Immature natural killer cell (primary cell): ENCODE measurements at regions not wholly inside any gene's neighbourhood (a gene's known extent, or its start where the extent isn't known, plus 50 kb on each side); places are given as distances from the start of the nearest gene placed in this dataset.

ENCODE experiments used
- DNase-seq, 3 donors: peaks; one replicate each; pipeline ENCODE4 v3.0.0; 2022; ENCODE audit warnings: mixed read lengths in 1 of 3
- H3K27ac Mint-ChIP-seq, 6 donors: one replicate each; pipeline ENCODE4 v1.8.0; 2020; ENCODE audit warnings: mixed read lengths in 6 of 6, mild to moderate bottlenecking in 5 of 6, inconsistent platforms in 4 of 6, moderate library complexity in 3 of 6
- H3K27me3 Mint-ChIP-seq, 3 donors: one replicate each; pipeline ENCODE4 v1.8.0; 2020 to 2021; ENCODE audit warnings: low read depth in 3 of 3, mild to moderate bottlenecking in 3 of 3, mixed read lengths in 3 of 3, moderate library complexity in 3 of 3, inconsistent platforms in 1 of 3
- H3K36me3 Mint-ChIP-seq, 3 donors: one replicate each; pipeline ENCODE4 v1.8.0; 2020; ENCODE audit warnings: mixed read lengths in 3 of 3, inconsistent platforms in 2 of 3, mild to moderate bottlenecking in 2 of 3
- H3K4me1 Mint-ChIP-seq, 2 donors: one replicate each; pipeline ENCODE4 v1.8.0; 2020; ENCODE audit warnings: inconsistent platforms in 2 of 2, mild to moderate bottlenecking in 2 of 2, mixed read lengths in 2 of 2, moderate library complexity in 1 of 2
- H3K4me3 Mint-ChIP-seq, 5 donors: one replicate each; pipeline ENCODE4 v1.8.0; 2020; ENCODE audit warnings: mild to moderate bottlenecking in 5 of 5, mixed read lengths in 5 of 5, inconsistent platforms in 3 of 5, moderate library complexity in 3 of 5
- H3K9me3 Mint-ChIP-seq, 6 donors: one replicate each; pipeline ENCODE4 v1.8.0; 2020; ENCODE audit warnings: mild to moderate bottlenecking in 6 of 6, mixed read lengths in 6 of 6, inconsistent platforms in 4 of 6, moderate library complexity in 3 of 6

DNA sequence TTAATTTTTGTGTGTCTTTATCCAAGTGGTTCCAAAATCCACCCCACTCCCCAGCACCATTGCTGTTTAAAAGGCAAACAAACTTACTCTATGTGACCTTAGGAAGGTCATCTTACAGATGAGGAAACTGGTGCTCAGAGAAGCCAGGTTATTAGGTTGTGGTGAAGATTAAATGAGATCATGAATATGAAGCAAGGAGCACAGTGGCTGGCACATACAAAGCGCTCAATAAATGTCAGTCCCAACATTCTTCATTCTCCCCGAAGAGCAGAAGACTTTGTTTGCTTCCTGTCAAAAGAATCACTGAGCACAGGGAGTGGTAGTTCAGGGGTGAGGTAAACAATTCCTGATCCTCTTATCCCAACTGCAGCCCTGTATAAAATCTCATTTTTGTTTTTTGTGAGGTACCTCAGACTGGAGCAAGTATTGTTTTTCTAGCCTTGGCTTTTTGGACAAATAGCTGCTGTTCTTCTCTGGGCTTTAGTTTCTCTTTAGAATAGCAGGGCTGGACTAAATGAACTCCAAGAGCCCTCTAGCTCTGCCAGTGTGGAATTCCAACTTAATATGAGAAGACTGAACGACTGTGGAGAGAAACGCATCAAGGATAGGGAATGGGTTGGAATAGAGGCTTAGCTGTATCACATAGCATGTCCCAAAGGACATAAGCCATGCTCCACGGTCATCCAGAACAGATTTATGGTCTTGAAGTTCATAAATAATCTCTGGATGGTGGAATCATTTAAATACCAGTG is 455.3 kb upstream of the USP24 start:
- DNase-seq, result no peak
- Mint-ChIP-seq H3K4me1 (no peaks in the 10 kb centered on the region), H3K27ac (no peak overlapping the region), H3K9me3 (peaks cover 0 to 2% (median 0%) of the 10 kb centered on the region in 6 donors), H3K36me3 (no peaks in the 10 kb centered on the region), H3K4me3 (no peak overlapping the region), H3K27me3 (peaks cover 0 to 9% (median 3%) of the 10 kb centered on the region in 3 donors)

DNA sequence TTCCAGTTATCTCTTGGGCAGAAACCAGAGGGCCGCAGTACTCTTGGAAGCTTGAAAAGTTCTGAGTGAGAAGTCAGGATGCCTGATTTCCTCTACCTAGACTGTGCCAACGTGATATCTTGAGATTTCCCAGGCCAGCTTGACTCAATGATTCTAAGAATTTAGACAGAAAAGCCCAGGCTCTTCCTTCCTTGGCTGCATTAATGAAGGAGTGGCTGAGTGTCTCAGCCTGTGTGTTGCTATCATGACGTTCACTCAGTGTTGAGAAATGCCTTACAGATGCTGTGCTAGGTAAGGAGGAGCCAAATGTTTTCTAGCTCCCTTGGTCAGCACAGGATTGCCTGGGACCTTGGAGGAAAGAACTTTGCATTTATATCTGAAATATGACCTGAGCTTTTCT is 454.1 kb upstream of the USP24 start:
- H3K27ac Mint-ChIP-seq, result no peak overlapping the region
- peaks cover 0 to 6% (median 3%) of the 10 kb centered on the region in 3 donors for H3K27me3 Mint-ChIP-seq
- H3K36me3 Mint-ChIP-seq, result no peaks in the 10 kb centered on the region
- no peak for DNase-seq
- H3K9me3 Mint-ChIP-seq, result peaks cover 0 to 2% (median 0%) of the 10 kb centered on the region in 6 donors
- no peak overlapping the region for H3K4me3 Mint-ChIP-seq
- H3K4me1 Mint-ChIP-seq, result no peaks in the 10 kb centered on the region

DNA sequence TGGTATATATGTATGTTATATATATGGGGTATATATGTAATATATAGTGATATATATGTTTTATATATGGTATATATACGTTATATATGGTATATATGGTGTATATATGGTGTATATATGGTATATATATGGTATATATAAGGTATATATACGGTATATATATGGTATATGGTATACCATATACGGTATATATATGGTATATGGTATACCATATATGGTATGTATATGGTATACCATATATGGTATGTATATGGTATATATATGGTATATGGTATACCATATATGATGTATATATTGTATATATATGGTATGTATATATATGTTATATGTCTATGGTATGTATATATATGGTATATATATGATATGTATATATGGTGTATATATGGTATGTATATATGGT is 447.7 kb upstream of the USP24 start:
- H3K27ac Mint-ChIP-seq, result no peak overlapping the region
- peaks cover 0 to 4% (median 0%) of the 10 kb centered on the region in 3 donors for H3K27me3 Mint-ChIP-seq
- H3K4me3 Mint-ChIP-seq, result no peak overlapping the region
- no peak for DNase-seq
- no peaks in the 10 kb centered on the region for H3K4me1 Mint-ChIP-seq
- peaks cover 0 to 5% (median 0%) of the 10 kb centered on the region in 6 donors for H3K9me3 Mint-ChIP-seq
- H3K36me3 Mint-ChIP-seq, result no peaks in the 10 kb centered on the region

DNA sequence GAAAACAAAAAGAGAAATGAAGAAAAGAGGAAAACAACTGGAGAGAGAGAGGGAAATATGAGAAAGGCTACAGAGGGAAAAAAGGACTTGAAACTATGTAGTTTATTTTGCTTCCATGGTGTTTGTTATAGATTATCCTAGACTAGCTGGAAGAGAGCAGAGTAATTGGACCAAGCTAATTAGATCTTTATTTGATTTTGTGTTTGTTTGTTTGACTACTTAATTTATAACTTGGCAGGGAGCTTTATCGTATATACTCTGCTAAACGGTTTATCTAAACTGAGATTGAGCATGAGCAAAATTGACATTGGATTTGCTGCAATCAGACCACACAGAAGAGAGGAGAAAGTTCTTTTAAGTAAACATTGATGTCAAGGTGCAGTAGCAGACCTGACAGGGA is 443.8 kb upstream of the USP24 start:
- Mint-ChIP-seq H3K36me3 (no peaks in the 10 kb centered on the region), H3K9me3 (peaks cover 0 to 3% (median 0%) of the 10 kb centered on the region in 6 donors), H3K4me1 (no peaks in the 10 kb centered on the region), H3K4me3 (no peak overlapping the region), H3K27ac (no peak overlapping the region), H3K27me3 (peaks cover 0 to 4% (median 1%) of the 10 kb centered on the region in 3 donors)
- no peak for DNase-seq

DNA sequence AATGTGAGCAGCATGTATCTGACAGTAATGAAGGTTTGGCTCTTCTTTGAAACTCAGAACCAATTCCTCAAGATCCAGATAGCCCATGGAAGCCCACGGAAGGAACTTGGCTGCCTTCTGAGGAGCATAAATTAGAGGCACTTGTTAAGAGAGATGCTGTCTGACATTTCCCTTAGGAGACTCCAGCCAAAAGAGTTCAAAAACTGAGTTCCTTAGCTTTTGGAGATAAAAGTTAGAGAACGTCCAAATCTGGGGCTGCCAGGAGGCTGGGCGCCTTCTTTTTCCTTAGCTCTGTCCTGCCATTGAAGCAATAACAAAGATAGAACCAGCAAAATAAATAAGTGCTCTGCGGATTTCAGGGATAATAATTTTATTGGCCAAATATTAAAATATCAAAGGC is 439.6 kb upstream of the USP24 start:
- Mint-ChIP-seq H3K4me1 (no peaks in the 10 kb centered on the region), H3K27me3 (peaks cover 1 to 2% (median 1%) of the 10 kb centered on the region in 3 donors), H3K9me3 (no peaks in the 10 kb centered on the region), H3K4me3 (no peak overlapping the region), H3K27ac (no peak overlapping the region), H3K36me3 (no peaks in the 10 kb centered on the region)
- DNase-seq, result no peak

DNA sequence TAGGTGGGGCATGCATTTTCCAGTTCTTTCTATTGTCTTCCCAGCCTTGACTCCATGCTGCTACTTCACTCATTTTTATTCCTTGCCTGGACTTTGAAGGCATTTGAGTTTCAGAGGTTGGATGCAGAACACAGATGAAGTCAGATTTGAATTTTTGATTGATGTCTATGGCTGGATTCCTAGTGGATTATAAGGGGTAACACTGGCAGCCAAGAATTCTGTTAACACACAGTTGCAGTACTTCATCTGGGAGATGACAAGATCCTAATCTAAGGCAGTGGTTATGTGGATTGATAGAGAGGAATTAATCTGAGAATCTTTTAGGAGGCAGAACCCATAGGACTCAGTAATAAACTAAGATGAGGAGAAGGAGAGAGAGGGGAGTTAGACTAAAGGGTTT is 439.0 kb upstream of the USP24 start:
- Mint-ChIP-seq H3K36me3 (no peaks in the 10 kb centered on the region), H3K4me1 (no peaks in the 10 kb centered on the region)

DNA sequence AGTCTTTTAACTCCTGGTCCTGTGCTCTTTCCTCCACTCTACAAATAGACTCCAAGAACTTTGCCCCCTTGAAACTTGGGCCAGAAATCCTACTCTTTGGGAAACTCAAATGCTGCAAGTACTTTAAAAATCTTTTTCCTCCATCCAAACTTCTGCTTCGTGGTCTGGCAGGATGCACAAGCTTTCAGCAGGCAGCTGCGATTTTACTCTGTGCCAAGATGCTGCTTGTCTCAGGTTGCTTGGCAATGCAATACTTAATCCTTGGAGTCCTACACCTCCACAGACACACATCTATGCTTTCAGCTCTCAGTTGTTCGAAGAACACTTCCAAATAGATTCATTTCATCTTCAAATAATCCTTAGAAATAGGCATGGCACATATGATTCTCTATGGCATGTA is 435.3 kb upstream of the USP24 start:
- H3K4me3 Mint-ChIP-seq, result no peak overlapping the region
- H3K9me3 Mint-ChIP-seq, result no peaks in the 10 kb centered on the region
- no peak overlapping the region for H3K27ac Mint-ChIP-seq
- no peaks in the 10 kb centered on the region for H3K36me3 Mint-ChIP-seq
- no peak for DNase-seq
- H3K4me1 Mint-ChIP-seq, result no peaks in the 10 kb centered on the region
- H3K27me3 Mint-ChIP-seq, result peaks cover 0 to 11% (median 1%) of the 10 kb centered on the region in 3 donors

More for the DNA sequence above, 439.0 kb upstream of the USP24 start:
- Mint-ChIP-seq H3K4me3 (no peak overlapping the region), H3K27ac (no peak overlapping the region), H3K9me3 (no peaks in the 10 kb centered on the region), H3K27me3 (peaks cover 1 to 5% (median 1%) of the 10 kb centered on the region in 3 donors)
- no peak for DNase-seq

DNA sequence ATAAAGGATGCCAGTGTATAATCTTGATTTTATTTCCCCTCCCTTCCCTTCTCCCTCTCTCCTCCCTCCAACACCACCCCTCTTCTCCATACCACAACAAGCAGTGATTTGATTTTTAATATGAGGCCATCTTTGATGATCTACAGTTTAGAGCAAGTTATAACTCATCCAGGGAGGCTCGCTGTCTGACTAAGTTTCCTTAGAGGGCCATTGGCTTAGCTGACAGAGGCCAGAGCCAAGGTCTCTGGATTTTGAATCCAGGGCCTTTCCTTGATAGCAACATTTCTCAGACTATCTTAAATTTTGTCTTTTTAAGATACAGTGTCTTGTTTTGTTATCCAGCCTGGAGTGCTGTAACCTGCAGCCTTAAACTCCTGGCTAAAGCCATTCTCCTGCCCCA is 431.0 kb upstream of the USP24 start:
- Mint-ChIP-seq H3K9me3 (no peaks in the 10 kb centered on the region), H3K4me3 (no peak overlapping the region), H3K27ac (no peak overlapping the region), H3K36me3 (no peaks in the 10 kb centered on the region), H3K27me3 (peaks cover 1 to 13% (median 2%) of the 10 kb centered on the region in 3 donors), H3K4me1 (peaks cover 6 to 7% of the 10 kb centered on the region in 2 donors)
- DNase-seq, result no peak

DNA sequence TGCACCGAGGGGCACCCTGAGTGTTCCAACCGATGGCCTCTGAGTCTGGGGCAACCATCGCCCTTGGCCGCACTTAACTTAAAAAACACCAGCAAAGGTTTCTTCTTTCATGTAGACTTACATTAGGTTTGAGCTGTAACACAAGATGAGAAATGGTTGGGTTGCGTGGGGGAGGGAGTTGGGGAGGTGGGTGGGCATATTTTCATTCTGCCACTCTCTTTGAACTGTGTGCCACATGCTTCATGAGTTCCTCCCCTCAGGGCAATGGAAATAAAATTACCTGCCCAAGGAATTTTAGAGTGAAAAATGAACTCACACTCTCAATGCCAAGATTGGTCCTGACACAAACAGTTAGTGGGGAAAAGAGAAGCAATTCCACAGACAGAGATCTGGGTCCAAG is 430.1 kb upstream of the USP24 start:
- DNase-seq, result no peak
- Mint-ChIP-seq H3K36me3 (no peaks in the 10 kb centered on the region), H3K9me3 (no peaks in the 10 kb centered on the region), H3K4me3 (no peak overlapping the region), H3K4me1 (peaks cover 12 to 15% of the 10 kb centered on the region in 2 donors), H3K27me3 (peaks cover 1 to 13% (median 2%) of the 10 kb centered on the region in 3 donors), H3K27ac (no peak overlapping the region)

DNA sequence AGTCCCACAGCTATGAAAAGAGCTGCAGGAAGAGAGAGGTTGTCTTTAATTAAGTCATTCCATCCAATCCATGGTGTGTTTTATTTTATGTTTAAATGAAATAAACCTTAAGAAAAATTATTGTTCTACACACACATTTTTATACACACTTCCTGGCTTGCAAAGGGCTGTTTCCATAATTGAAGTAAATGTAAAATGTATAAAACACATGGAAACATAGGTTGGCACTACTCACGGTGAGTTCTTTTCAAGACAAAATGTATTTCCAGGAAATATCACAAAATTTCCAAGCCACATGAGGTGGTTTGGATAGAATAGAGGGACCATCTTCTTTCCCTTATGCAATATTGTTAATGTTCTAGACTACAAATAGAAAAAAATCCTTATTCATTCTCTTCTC is 426.8 kb upstream of the USP24 start:
- Mint-ChIP-seq H3K4me1 (peaks cover 12 to 15% of the 10 kb centered on the region in 2 donors), H3K27me3 (peaks cover 0 to 7% (median 2%) of the 10 kb centered on the region in 3 donors), H3K36me3 (no peaks in the 10 kb centered on the region), H3K4me3 (peak overlapping the region in 2 of 5 donors; percentile 63 to 76), H3K27ac (no peak overlapping the region), H3K9me3 (no peaks in the 10 kb centered on the region)
- DNase-seq, result no peak

DNA sequence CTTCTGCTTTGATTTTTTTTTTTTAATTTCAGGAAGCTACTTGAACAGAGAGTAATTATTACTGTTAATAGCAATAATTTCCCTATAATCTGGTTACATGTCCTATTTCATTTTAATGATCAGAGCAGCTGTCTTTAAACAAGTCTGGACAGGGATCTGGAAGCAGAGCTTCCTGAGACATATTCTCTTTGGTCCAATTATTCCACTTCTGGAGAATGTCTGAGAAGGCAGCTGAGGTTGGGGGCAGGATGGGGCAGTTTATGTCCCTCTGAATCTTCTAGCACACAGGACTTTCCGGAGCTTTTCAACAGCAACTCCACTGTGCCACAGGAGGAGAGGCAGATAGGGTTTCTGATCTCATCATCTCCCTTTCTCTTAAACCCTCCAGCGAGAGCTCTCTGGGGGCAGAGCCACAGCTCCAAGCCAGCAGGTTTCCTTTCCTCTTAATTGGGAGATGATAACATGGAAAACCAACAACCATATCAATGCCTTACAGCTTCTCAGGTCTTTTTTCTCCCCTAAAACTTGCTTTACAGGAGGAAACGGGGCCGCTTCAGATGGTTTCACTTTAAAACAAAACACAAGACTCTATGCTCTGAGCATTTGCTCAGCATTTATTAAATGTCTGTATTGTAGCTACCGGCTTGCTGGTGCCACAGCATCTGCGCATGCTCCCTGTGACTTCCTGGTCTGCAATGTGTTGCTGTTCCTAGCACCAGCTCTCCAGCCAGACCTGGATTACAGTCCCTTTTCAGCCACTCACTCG is 425.7 kb upstream of the USP24 start:
- Mint-ChIP-seq H3K4me1 (peaks cover 12 to 15% of the 10 kb centered on the region in 2 donors), H3K27ac (peak overlapping the region in 4 of 6 donors; percentile 8 to 80 (median 46)), H3K9me3 (no peaks in the 10 kb centered on the region), H3K27me3 (peaks cover 0 to 4% (median 2%) of the 10 kb centered on the region in 3 donors), H3K4me3 (peak overlapping the region; percentile 59 to 76 (median 63)), H3K36me3 (no peaks in the 10 kb centered on the region)
- peak; percentile 34 to 52 (median 50) for DNase-seq

DNA sequence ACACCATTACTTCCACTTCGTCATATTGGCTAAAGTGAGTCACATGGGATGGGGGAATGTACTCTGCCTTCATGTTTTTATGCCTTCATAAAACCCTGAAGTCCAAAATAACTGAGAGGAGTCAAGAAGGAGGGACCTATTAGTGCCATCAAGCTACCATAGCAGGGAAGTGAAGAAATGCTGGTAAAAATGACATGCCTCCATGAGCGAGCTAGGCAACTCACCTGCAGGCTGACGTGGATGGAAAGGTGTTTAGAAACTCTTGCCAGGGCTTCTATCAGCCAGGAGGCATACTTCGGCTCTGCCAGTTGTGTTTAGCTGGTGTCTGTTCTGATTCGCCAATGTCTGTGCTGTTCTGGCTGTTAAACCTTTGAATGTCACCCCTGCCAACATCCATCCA is 424.4 kb upstream of the USP24 start:
- Mint-ChIP-seq H3K4me3 (no peak overlapping the region), H3K4me1 (peaks cover 12 to 15% of the 10 kb centered on the region in 2 donors), H3K36me3 (no peaks in the 10 kb centered on the region), H3K9me3 (no peaks in the 10 kb centered on the region), H3K27me3 (peaks cover 0 to 7% (median 2%) of the 10 kb centered on the region in 3 donors), H3K27ac (no peak overlapping the region)
- no peak for DNase-seq

DNA sequence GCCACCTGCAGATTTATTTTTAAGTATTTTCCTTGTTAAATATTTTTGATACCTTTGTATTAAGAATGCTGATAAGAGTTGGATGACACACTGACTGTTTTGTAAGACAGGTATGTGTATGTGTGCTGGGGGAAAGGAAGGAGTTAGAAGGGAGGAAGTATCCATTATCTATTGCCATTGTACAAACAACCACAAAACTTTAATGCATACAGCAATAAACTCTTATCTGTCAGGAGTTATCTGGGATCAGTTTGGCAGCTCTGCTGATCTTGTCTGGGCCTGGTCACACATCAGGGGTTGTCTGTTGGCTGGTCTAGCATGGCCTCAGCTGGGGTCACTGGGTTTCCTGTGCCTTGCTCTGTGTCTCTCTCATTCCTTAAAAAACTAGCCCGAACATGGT is 423.9 kb upstream of the USP24 start:
- peaks cover 0 to 9% (median 2%) of the 10 kb centered on the region in 3 donors for H3K27me3 Mint-ChIP-seq
- no peaks in the 10 kb centered on the region for H3K9me3 Mint-ChIP-seq
- peaks cover 12 to 15% of the 10 kb centered on the region in 2 donors for H3K4me1 Mint-ChIP-seq

DNA sequence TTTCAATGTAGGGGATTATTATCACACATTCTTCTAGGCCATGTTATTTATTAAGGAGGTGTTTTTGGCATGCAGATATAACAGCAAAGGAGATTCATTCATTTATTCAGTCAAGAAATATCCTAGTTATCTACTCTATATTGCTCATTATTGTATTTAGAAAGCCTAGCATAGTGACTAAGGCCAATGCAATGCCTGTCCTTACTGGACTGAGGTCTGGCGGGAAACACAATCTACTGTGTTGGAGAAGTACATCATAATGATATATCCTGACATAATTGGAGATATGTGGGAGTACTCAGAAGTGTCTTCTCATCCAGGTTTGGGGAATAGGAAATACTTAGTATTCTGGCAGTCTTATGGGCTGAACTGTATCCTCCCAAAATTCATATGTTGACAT is 421.5 kb upstream of the USP24 start:
- Mint-ChIP-seq H3K9me3 (no peaks in the 10 kb centered on the region), H3K4me1 (peaks cover 11 to 13% of the 10 kb centered on the region in 2 donors), H3K27me3 (peaks cover 0 to 13% (median 0%) of the 10 kb centered on the region in 3 donors), H3K36me3 (no peaks in the 10 kb centered on the region), H3K27ac (no peak overlapping the region), H3K4me3 (no peak overlapping the region)
- no peak for DNase-seq

More for the DNA sequence above, 423.9 kb upstream of the USP24 start:
- Mint-ChIP-seq H3K4me3 (no peak overlapping the region), H3K36me3 (no peaks in the 10 kb centered on the region), H3K27ac (no peak overlapping the region)
- DNase-seq, result no peak
